HG02884 (cell line): ENCODE measurements at regions not wholly inside any gene's neighbourhood (a gene's known extent, or its start where the extent isn't known, plus 50 kb on each side); places are given as distances from the start of the nearest gene placed in this dataset.
"Not testable (repeated sequence)": the region's sequence is repeated elsewhere in the genome, so short reads cannot be mapped to it uniquely, and the experiment has no call there.

Experiments
- ATAC-seq: cut with Tn5 transposase; IDR thresholded peaks from one replicate; pipeline ENCODE4 v1.9.1; 2021; ENCODE audit warnings: mild to moderate bottlenecking, moderate library complexity; ENCODE audit not compliant: unreplicated experiment

GRCh38 chr1:95863086-95863485 is 629.1 kb downstream of the RWDD3 start:
- no peak for ATAC-seq

GRCh38 chr1:95865769-95866168 is 631.8 kb downstream of the RWDD3 start:
- no peak for ATAC-seq

DNA sequence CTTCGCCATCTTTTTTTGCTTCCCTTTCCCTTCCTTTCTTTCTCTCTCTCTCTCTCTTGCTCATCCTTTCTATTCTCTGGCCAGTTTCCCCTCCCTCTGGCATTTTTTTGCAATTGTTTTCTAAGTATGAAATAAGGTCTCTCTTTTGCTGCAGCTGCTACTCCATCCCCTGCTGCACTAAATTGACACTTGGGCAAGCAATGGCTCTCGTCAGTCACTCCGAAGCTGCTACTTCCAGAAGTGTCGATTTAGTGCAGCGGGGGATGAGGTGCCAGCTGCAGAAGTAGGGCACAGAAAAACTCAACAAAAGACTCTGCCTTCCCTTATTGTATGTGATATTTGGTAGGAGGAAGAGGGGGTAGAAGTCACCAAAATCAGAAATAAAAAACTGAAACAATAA is 642.3 kb downstream of the RWDD3 start:
- ATAC-seq, result no peak

DNA sequence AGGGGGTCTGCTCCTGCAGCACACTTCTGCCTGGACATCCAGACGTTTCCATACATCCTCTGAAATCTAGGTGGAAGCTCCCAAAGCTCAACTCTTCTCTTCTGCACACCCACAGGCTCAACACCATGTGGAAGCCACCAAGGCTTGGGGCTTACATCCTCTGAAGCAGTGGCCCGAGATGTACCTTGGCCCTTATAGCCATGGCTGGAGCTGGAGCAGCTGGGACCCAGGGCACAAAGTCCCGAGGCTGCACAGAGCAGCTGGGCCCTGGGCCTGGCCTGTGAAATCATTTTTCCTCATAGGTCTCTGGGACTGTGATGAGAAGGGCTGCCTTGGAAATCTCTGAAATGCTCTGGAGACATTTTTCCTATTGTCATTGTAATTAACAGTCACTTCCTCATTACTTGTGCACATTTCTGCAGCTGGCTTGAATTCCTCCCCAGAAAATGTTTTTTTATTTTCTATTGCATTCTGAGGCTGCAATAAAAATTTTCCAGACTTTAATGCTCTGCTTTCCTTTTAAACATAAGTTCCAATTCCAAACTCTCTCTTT is 645.6 kb downstream of the RWDD3 start:
- no peak for ATAC-seq

- ATAC-seq, result no peak
Observed at GRCh38 chr1:95888941-95889390, 655.0 kb downstream of the RWDD3 start.

DNA sequence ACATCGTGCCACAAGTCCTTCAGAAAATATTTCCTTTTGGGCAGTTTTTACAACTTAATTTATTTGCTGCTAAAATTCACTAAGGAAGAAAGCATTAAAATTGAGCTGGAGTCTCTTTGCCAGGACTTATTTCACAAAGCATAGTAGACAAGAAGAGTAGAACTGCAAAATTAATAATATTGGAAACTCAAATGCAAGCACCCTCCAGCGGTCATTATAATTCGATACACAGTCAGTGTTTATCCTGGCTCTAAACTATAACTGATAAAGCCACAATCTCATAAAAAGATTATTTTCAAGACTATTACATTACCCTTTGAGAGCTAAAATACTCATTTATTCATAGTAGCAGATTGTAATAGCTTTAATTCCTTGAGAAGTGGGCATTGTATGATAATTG is 655.4 kb downstream of the RWDD3 start:
- ATAC-seq, result no peak

GRCh38 chr1:95893921-95894320 is 659.9 kb downstream of the RWDD3 start:
- ATAC-seq, result no peak

DNA sequence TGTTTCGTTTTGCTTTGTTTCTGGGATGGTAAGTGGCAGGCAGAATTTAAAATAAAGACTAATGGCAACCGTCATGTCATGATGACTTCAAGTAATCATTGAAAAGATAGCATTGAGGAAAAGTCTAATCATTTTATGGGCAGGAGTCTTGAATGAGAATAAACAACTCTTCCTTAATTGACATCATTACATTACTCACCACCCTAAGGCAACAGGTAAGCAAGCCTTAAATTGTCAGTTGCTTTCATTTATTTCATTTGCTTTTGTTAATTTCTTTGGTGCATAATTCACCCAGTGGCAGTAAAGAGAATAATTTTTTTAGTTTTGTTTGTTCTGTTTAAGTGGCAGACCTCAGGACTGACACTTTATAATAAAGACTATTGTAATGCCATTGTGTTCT is 669.0 kb downstream of the RWDD3 start:
- no peak for ATAC-seq

GRCh38 chr1:95905818-95906395 is 671.9 kb downstream of the RWDD3 start:
- ATAC-seq, result no peak

GRCh38 chr1:95911739-95912138 is 677.7 kb downstream of the RWDD3 start:
- ATAC-seq, result not testable (repeated sequence)

DNA sequence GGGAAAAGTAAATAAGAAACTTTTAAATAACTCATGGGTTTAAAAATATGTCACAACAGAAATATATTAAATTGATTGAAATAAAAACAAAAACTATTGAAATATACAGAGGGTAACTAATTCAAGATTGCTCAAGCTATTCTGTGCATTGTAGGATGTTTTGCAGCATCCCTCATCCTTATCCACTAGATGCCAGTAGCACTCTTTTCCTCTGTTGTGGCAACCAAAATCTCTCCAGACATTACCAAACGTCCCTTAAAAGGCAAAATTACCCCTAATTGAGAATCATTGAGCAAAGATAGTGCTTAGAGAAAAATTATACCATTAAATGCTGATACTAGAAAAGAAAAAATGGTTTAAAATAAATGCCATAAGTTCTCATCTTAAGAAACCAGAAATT is 682.6 kb downstream of the RWDD3 start:
- ATAC-seq, result no peak

DNA sequence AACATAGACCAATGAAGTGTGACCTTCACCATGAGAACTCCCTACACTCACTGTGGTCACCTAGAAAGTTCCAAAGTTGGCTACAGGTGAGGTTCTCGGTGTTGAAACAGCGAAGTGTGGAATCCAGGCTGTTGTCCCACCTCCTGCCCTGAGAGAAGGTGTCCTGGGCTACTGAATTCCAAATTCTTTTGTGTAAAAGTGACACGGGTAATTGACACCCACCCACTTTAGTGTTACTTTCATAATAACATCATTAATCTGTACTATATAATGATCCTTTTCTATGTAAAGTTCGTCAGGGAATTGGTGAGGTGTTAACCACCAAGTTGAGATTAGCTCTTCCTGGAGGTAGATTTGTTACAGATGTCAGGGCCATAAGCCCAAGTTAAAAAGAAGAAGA is 690.7 kb downstream of the RWDD3 start:
- no peak for ATAC-seq

GRCh38 chr1:95926331-95926730 is 692.3 kb downstream of the RWDD3 start:
- ATAC-seq, result no peak

GRCh38 chr1:95927061-95927460 is 693.1 kb downstream of the RWDD3 start:
- no peak for ATAC-seq

DNA sequence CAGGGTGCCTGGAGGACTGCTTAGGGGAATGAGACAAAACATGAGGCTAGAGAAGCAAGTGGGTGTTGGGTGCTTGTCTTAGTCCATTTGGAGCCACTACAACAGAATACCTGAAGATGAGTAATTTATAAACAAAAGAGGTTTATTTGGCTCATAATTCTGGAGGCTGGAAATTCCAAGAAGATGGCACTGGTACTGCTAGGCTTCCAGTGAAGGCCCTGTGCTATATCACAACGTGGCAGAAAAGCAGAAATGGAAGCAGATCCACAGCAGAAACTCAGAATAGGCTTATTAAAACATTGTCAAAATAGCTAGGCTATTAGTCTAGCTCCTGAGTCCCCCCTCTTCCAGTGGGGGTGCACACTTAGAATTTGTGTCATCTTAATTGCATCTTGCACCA is 701.7 kb downstream of the RWDD3 start:
- no peak for ATAC-seq

DNA sequence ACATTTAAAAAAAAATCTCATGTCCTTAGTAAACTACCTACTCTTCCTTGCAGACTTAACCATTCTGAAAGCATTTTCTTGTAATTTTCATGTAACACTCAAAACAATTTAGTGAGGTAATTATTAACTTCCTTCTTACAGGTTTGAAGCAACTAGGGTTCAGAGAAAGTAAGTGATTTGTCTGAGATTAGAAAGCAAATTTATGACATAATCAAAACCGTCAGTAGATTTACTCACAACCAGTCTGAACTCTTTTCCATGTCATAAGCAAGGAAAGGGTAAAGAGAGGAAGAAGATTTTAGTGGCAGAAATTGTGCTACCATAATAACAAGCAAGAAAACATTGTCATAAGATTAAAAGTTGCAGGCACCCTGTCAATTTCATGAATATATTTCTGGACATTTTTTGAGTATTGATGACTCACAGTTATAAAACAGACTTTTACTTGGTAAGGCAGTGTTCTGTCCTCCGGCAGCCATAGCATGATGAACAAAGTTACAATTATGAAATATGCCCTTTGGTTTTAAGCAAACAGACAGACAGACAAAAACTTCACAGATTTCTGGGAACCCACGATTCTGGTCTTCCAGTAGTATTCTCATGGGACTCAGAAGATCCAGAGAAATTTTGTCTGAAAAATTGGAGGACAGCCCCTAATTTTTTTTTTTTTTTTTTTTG is 707.2 kb downstream of the RWDD3 start:
- ATAC-seq, result no peak

- ATAC-seq, result no peak
Observed at GRCh38 chr1:95948023-95948422, 714.0 kb downstream of the RWDD3 start.

DNA sequence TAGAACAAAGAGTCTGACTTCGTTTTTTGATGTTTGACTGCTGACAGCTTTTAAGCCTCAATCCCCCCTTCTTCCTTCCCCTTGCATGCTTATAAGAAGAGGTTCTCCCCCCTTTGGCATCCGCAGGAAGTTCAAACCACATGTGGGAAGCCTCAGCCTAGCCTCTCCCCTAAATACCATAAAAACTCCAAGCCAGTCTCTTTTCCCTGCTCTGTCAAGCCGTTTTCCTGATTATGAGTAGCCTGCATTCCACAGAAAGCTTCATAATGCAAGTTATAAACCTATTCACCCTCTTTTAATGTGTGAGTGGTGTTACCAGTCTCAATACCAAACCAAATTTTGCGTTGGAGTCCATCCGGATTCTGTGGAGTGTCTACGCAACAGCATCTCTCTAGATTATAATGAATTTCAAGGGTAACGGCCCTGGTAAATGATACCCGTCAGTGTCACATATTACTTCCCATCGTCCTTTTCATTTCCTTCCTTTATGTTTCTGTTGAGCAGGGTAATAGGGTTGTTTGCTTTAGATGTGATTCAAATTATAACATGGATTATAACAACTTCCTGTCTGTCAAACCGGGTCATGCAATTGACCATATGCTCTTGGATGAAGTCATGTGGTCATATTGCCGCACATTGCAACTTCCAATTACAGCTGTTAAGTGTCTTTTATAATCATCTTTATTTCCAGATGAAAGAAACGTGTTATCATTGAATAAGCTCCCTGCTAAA is 717.5 kb downstream of the RWDD3 start:
- no peak for ATAC-seq

GRCh38 chr1:95953015-95953414 is 719.0 kb downstream of the RWDD3 start:
- ATAC-seq, result no peak

DNA sequence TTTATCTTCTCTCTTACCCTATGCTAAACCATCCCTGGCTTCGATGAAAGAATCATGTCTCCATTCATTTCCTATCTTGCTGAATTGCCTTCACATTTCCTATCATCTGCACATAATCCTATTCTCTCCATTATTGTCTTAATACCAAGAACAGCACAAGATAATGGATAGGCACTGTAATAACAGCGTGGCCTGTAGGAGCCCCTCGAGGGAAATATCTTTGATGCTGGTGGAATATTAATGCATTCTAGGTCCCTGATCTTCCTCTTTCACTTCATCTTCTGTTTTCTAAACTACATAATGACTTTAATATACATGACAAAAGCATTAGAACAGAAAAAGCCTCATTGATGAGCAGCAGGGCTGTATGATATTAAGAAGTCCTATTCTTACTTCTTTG is 720.6 kb downstream of the RWDD3 start:
- ATAC-seq, result no peak

GRCh38 chr1:95956215-95956614 is 722.2 kb downstream of the RWDD3 start:
- ATAC-seq, result no peak

- no peak for ATAC-seq
Observed at GRCh38 chr1:95957748-95958147, 723.7 kb downstream of the RWDD3 start.
